A673 (cell line): ENCODE measurements at regions not wholly inside any gene's neighbourhood (a gene's known extent, or its start where the extent isn't known, plus 50 kb on each side); places are given as distances from the start of the nearest gene placed in this dataset.

Experiments
- BruUV-seq: library from RNA; stranded (reverse); fragments of 400-500 nt; replicated peaks from 2 replicates; lab custom pipeline; 2021; lab: Mats Ljungman, UMichigan
- CTCF ChIA-PET: fragments of 300-600 bp; sonication (Branson Sonifier 250); formaldehyde crosslinking; loops from one replicate; lab custom pipeline; 2022; ENCODE audit warnings: antibody characterized with exemption; lab: Charles Lee
- POLR2A ChIA-PET: fragments of 300-600 bp; sonication (Branson Sonifier 250); formaldehyde crosslinking; loops from one replicate; lab custom pipeline; 2022; ENCODE audit warnings: antibody characterized with exemption; ENCODE audit not compliant: low non-redundant PET; lab: Charles Lee
- DNase-seq: peaks from one replicate; pipeline ENCODE4 v3.0.0-alpha.2; 2015; ENCODE audit warnings: low spot score
- H3K27ac ChIP-seq: fragments of 200-600 bp; sonication (generic); 2 replicates; pipeline ENCODE4 v1.5.1; 2016; ENCODE audit warnings: mixed run types, low read depth, mild to moderate bottlenecking, mixed read lengths, antibody characterized with exemption, low read length; ENCODE audit not compliant: poor library complexity, severe bottlenecking
- H3K27me3 ChIP-seq: fragments of 200-600 bp; sonication (generic); replicated peaks from 2 replicates; pipeline ENCODE4 v1.6.1; 2017; ENCODE audit warnings: mixed run types, low read depth, mild to moderate bottlenecking, mixed read lengths, antibody characterized with exemption, low read length; ENCODE audit not compliant: insufficient read depth, poor library complexity
- H3K36me3 ChIP-seq: fragments of 200-600 bp; sonication (generic); 2 replicates; pipeline ENCODE4 v1.6.1; 2016; ENCODE audit warnings: mixed run types, mild to moderate bottlenecking, mixed read lengths, antibody characterized with exemption, low read length; ENCODE audit not compliant: insufficient read depth, poor library complexity, severe bottlenecking
- H3K4me1 ChIP-seq: fragments of 200-600 bp; sonication (generic); 2 replicates; pipeline ENCODE4 v1.6.1; 2017; ENCODE audit warnings: mixed run types, mild to moderate bottlenecking, mixed read lengths, antibody characterized with exemption, low read length; ENCODE audit not compliant: insufficient read depth, poor library complexity, severe bottlenecking
- H3K4me3 ChIP-seq: fragments of 200-600 bp; sonication (generic); 2 replicates; pipeline ENCODE4 v1.5.1; 2016; ENCODE audit warnings: low read depth, mixed run types, mild to moderate bottlenecking, mixed read lengths, low read length; ENCODE audit not compliant: poor library complexity, severe bottlenecking
- H3K9me3 ChIP-seq: fragments of 200-600 bp; sonication (generic); 2 replicates; pipeline ENCODE4 v1.6.1; 2016; ENCODE audit warnings: mixed run types, low read depth, mild to moderate bottlenecking, mixed read lengths, antibody characterized with exemption, low read length; ENCODE audit not compliant: poor library complexity, severe bottlenecking
- CTCF ChIP-seq: fragments of 300-800, 200-600 bp; sonication (generic); conservative IDR thresholded peaks from 2 replicates; pipeline ENCODE4 v1.5.1; 2017; ENCODE audit warnings: low read depth, mild to moderate bottlenecking, antibody characterized with exemption, low read length, moderate library complexity, mixed read lengths
- EZH2 ChIP-seq: fragments of 200-600 bp; sonication (generic); IDR thresholded peaks from 2 replicates; pipeline ENCODE4 v1.6.1; 2017; ENCODE audit warnings: borderline replicate concordance, low read depth, mild to moderate bottlenecking, mixed read lengths, antibody characterized with exemption, low read length; ENCODE audit not compliant: poor library complexity, severe bottlenecking
- intact Hi-C: fragments of 100-400 bp; cut with micrococcal nuclease; formaldehyde crosslinking; loops from one replicate; pipeline ENCODE4 v1.10.0; 2022; ENCODE audit not compliant: unreplicated experiment

GRCh38 chrX:26954029-26954428 lies 509.1 kb downstream of the PPP4R3C start:
- Histone ChIP-seq H3K27ac (no peak overlapping the region), H3K9me3 (no peaks in the 10 kb centered on the region), H3K4me3 (no peak overlapping the region), H3K36me3 (no peaks in the 10 kb centered on the region), H3K27me3 (no peaks in the 10 kb centered on the region), H3K4me1 (no peaks in the 10 kb centered on the region)
- intact Hi-C loops: no loop called here
- TF ChIP-seq CTCF (no peak), EZH2 (no peak)
- no peak for DNase-seq
- ChIA-PET POLR2A (no interaction called here), CTCF (no interaction called here)
- no TSS peak for BruUV-seq

- Histone ChIP-seq H3K4me3 (no peak overlapping the region), H3K27me3 (no peaks in the 10 kb centered on the region), H3K9me3 (no peaks in the 10 kb centered on the region), H3K36me3 (no peaks in the 10 kb centered on the region), H3K27ac (no peak overlapping the region), H3K4me1 (no peaks in the 10 kb centered on the region)
- no peak for DNase-seq
- intact Hi-C loops: no loop called here
- CTCF ChIA-PET: no interaction called here
- no peak for TF ChIP-seq CTCF
- TF ChIP-seq EZH2: no peak
- no TSS peak for BruUV-seq
- POLR2A ChIA-PET: no interaction called here
Measured at GRCh38 chrX:26952213-26952612, 510.9 kb downstream of the PPP4R3C start.

GRCh38 chrX:26927419-26927818 lies 535.7 kb downstream of the PPP4R3C start:
- ChIA-PET POLR2A (no interaction called here), CTCF (no interaction called here)
- intact Hi-C loops: no loop called here

More at GRCh38 chrX:26927419-26927818, 535.7 kb downstream of the PPP4R3C start:
- no peaks in the 10 kb centered on the region for H3K4me1 ChIP-seq
- no peak overlapping the region for H3K27ac ChIP-seq
- no peaks in the 10 kb centered on the region for H3K27me3 ChIP-seq
- TF ChIP-seq CTCF (no peak), EZH2 (no peak)
- no peak overlapping the region for H3K4me3 ChIP-seq
- no peaks in the 10 kb centered on the region for H3K9me3 ChIP-seq
- no peak for DNase-seq
- H3K36me3 ChIP-seq: no peaks in the 10 kb centered on the region
- BruUV-seq: no TSS peak
